ENCODE measurements at regions not wholly inside any gene's neighbourhood (a gene's known extent, or its start where the extent isn't known, plus 50 kb on each side); places are given as distances from the start of the nearest gene placed in this dataset.

- TF ChIP-seq CTCF (conservative IDR thresholded peaks at IDR 0.05), result no peak
- no peak for TF ChIP-seq EZH2 (IDR thresholded peaks at IDR 0.05; ENCODE audit: low read depth)
Measured at GRCh38 chr10:43024524-43024923, 52.3 kb upstream of the RET start.

Measured in PC-9 (cell line).